HCT116 (cell line): ENCODE measurements at regions not wholly inside any gene's neighbourhood (a gene's known extent, or its start where the extent isn't known, plus 50 kb on each side); places are given as distances from the start of the nearest gene placed in this dataset.
"Not testable (repeated sequence)": the region's sequence is repeated elsewhere in the genome, so short reads cannot be mapped to it uniquely, and the experiment has no call there.

ENCODE experiments used
- ATAC-seq: fragments of 200-7000 bp; cut with Tn5 transposase; 2 replicates; pipeline ENCODE4 v1.9.1; 2020; ENCODE audit warnings: mild to moderate bottlenecking, moderate library complexity
- BruUV-seq: library from RNA; stranded (reverse); fragments of 400-500 nt; replicated peaks from 2 replicates; lab custom pipeline; 2021; lab: Mats Ljungman, UMichigan
- CTCF ChIA-PET: fragments of 300-600 bp; sonication (Branson Sonifier 250); formaldehyde crosslinking; loops from one replicate; lab custom pipeline; 2021; ENCODE audit warnings: antibody characterized with exemption; lab: Charles Lee
- POLR2A ChIA-PET: fragments of 300-600, 350-600 bp; sonication (Branson Sonifier 250); formaldehyde crosslinking; loops from one replicate; lab custom pipeline; 2021; ENCODE audit warnings: antibody characterized with exemption; lab: Charles Lee
- RAD21 ChIA-PET, 2 experiments: fragments of 300-600 bp; sonication (Branson Sonifier 250); formaldehyde crosslinking; loops; one replicate each; lab custom pipeline; 2023; ENCODE audit warnings: low total read pairs in 2 of 2; ENCODE audit not compliant: uncharacterized antibody in 2 of 2, unreplicated experiment in 2 of 2, low non-redundant PET in 1 of 2; lab: Charles Lee
- DNase-seq: peaks from one replicate; pipeline ENCODE4 v3.0.0-alpha.2; 2010; ENCODE audit warnings: low read depth, low spot score
- H2AFZ ChIP-seq: fragments of 200-600 bp; shearing (Covaris generic), sonication (generic); 2 replicates; pipeline ENCODE4 v1.6.1; 2017; ENCODE audit warnings: low read depth, mixed run types, mixed read lengths, antibody characterized with exemption, low read length; ENCODE audit not compliant: poor library complexity, severe bottlenecking
- H3K27ac ChIP-seq: 2 replicates; pipeline ENCODE4 v1.5.1; 2012; ENCODE audit warnings: low read depth, low read length
- H3K27me3 ChIP-seq: fragments of 200-600 bp; sonication (generic); 2 replicates; pipeline ENCODE4 v1.6.1; 2016; ENCODE audit warnings: mixed run types, low read length, mixed read lengths; ENCODE audit not compliant: insufficient read depth
- H3K36me3 ChIP-seq, 2 experiments: fragments of 200-500 bp in 1 of 2; fragments of 200-600 bp in 1 of 2; sonication (Bioruptor generic) in 1 of 2; sonication (generic) in 1 of 2; 2 replicates each; pipeline versions ENCODE4 v1.5.1 to v1.6.1; 2014 to 2016; ENCODE audit warnings: low read length in 2 of 2, inconsistent platforms in 1 of 2, mixed read lengths in 1 of 2, mixed run types in 1 of 2; ENCODE audit not compliant: insufficient read depth in 2 of 2, control insufficient read depth in 1 of 2
- H3K4me1 ChIP-seq, 2 experiments: fragments of 200-600 bp in 1 of 2; sonication (generic) in 1 of 2; 2 replicates each; pipeline versions ENCODE4 v1.5.1 to v1.6.1; 2012 to 2017; ENCODE audit warnings: low read length in 2 of 2, inconsistent platforms in 1 of 2, mild to moderate bottlenecking in 1 of 2, mixed read lengths in 1 of 2, mixed run types in 1 of 2, moderate library complexity in 1 of 2; ENCODE audit not compliant: insufficient read depth in 2 of 2, control insufficient read depth in 1 of 2
- H3K4me2 ChIP-seq: fragments of 200-600 bp; sonication (generic); 2 replicates; pipeline ENCODE4 v1.6.1; 2017; ENCODE audit warnings: mixed run types, low read length, mixed read lengths
- H3K4me3 ChIP-seq, 2 experiments: fragments of 200-600 bp in 1 of 2; sonication (generic) in 1 of 2; replicated peaks in 1 of 2; 2 replicates each; pipeline ENCODE4 v1.5.1; 2011 to 2016; ENCODE audit warnings: low read length in 2 of 2, control low read depth in 1 of 2, low read depth in 1 of 2, mild to moderate bottlenecking in 1 of 2, mixed read lengths in 1 of 2, mixed run types in 1 of 2
- H3K79me2 ChIP-seq: fragments of 200-600 bp; sonication (generic); 2 replicates; pipeline ENCODE4 v1.6.1; 2017; ENCODE audit warnings: mild to moderate bottlenecking, mixed run types, low read length, moderate library complexity, mixed read lengths; ENCODE audit not compliant: insufficient read depth
- H3K9ac ChIP-seq: fragments of 200-600 bp; sonication (generic); 2 replicates; pipeline ENCODE4 v1.6.1; 2016; ENCODE audit warnings: low read length, mixed read lengths
- H3K9me2 ChIP-seq: fragments of 200-600 bp; sonication (generic), shearing (Covaris generic); 2 replicates; pipeline ENCODE4 v1.6.1; 2017; ENCODE audit warnings: mixed run types, mild to moderate bottlenecking, moderate library complexity; ENCODE audit not compliant: insufficient read depth
- H3K9me3 ChIP-seq, 2 experiments: fragments of 200-500 bp in 1 of 2; fragments of 200-600 bp in 1 of 2; sonication (Bioruptor generic) in 1 of 2; sonication (generic) in 1 of 2; 2 replicates each; pipeline ENCODE4 v1.6.1; 2014 to 2017; ENCODE audit warnings: low read length in 2 of 2, mixed read lengths in 2 of 2, inconsistent platforms in 1 of 2, low read depth in 1 of 2, mild to moderate bottlenecking in 1 of 2, mixed run types in 1 of 2, moderate library complexity in 1 of 2; ENCODE audit not compliant: control insufficient read depth in 1 of 2, insufficient read depth in 1 of 2
- H4K20me1 ChIP-seq: fragments of 200-600 bp; sonication (generic), shearing (Covaris generic); 2 replicates; pipeline ENCODE4 v1.6.1; 2017; ENCODE audit warnings: mixed run types, mild to moderate bottlenecking, moderate library complexity; ENCODE audit not compliant: insufficient read depth
- SRF ChIP-seq: IDR thresholded peaks from 2 replicates; pipeline ENCODE4 v1.6.1; 2012; ENCODE audit warnings: low read depth
- intact Hi-C: fragments of 100-400 bp; cut with micrococcal nuclease; formaldehyde crosslinking; loops from 2 replicates; pipeline ENCODE4 v1.10.0; 2022
- TF ChIP-seq, protein P1 (sequence below), 3 experiments: fragments of 200-600 bp in 1 of 3; sonication (generic) in 1 of 3; IDR thresholded peaks in 2 of 3; conservative IDR thresholded peaks in 1 of 3; 2 replicates each; pipeline ENCODE4 v1.5.1; 2012 to 2017; ENCODE audit warnings: low read depth in 2 of 3, low read length in 2 of 3, antibody characterized with exemption in 1 of 3, borderline replicate concordance in 1 of 3, control low read depth in 1 of 3, mild to moderate bottlenecking in 1 of 3, mixed read lengths in 1 of 3, mixed run types in 1 of 3, moderate library complexity in 1 of 3; ENCODE audit not compliant: insufficient read depth in 1 of 3

DNA sequence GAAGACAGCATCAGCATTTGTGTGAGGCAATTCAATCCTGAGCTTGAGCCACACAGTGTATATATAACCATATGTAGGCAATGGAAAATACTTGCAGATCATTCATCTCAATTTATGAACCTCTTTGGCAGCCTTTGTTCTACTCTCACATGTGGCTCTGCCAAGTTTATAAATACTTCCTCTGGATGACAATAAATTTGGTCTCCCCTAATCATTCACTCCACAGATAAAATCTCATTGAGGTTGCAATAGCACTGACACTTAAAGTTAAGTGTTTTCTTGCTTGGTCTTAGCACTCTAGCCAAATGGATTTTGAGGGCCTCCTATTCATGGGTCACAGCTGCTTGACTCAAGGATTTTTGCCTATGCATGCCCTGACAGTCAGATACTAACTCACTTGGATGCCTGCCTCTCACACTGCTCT lies 136.6 kb upstream of the VANGL1 start:
- CTCF ChIA-PET = no interaction called here

DNA sequence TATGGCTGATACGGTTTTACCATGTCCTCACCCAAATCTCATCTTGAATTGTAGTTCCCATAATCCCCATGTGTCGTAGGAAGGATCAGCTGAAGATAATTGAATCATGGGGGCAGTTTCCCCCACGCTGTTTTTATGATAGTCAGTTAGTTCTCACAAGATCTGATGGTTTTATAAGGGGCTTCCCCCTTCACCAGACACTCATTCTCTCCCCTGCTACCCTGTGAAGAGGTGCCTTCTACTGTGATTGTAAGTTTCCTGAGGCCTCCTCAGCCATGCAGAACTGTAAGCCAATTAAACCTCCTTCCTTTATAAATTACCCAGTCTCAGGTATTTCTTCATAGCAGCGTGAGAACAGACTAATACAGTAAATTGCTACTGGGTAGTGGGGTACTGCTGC lies 139.6 kb upstream of the VANGL1 start:
- H3K36me3 ChIP-seq, H3K9me3 ChIP-seq, H2AFZ ChIP-seq, intact Hi-C loops, H3K79me2 ChIP-seq, H3K4me2 ChIP-seq, ATAC-seq, H3K9me2 ChIP-seq, RAD21 ChIA-PET, POLR2A ChIA-PET, DNase-seq, CTCF ChIA-PET, BruUV-seq, H3K4me3 ChIP-seq, H4K20me1 ChIP-seq, H3K9ac ChIP-seq, H3K4me1 ChIP-seq, H3K27ac ChIP-seq, H3K27me3 ChIP-seq: not testable (repeated sequence)

More for the DNA sequence above, 136.6 kb upstream of the VANGL1 start:
- Histone ChIP-seq H3K79me2 (no peaks in the 10 kb centered on the region), H2AFZ (no peak overlapping the region), H3K4me1 (no peaks in the 10 kb centered on the region), H3K9me3 (no peaks in the 10 kb centered on the region), H3K9ac (no peak overlapping the region), H3K27ac (no peak overlapping the region), H4K20me1 (no peaks in the 10 kb centered on the region), H3K36me3 (no peaks in the 10 kb centered on the region), H3K4me2 (no peak overlapping the region), H3K9me2 (no peaks in the 10 kb centered on the region), H3K4me3 (no peak overlapping the region), H3K27me3 (no peaks in the 10 kb centered on the region)
- BruUV-seq = no TSS peak
- intact Hi-C loops = no loop called here
- POLR2A ChIA-PET = no interaction called here
- no peak for TF ChIP-seq SRF
- TF ChIP-seq, protein P1, sequence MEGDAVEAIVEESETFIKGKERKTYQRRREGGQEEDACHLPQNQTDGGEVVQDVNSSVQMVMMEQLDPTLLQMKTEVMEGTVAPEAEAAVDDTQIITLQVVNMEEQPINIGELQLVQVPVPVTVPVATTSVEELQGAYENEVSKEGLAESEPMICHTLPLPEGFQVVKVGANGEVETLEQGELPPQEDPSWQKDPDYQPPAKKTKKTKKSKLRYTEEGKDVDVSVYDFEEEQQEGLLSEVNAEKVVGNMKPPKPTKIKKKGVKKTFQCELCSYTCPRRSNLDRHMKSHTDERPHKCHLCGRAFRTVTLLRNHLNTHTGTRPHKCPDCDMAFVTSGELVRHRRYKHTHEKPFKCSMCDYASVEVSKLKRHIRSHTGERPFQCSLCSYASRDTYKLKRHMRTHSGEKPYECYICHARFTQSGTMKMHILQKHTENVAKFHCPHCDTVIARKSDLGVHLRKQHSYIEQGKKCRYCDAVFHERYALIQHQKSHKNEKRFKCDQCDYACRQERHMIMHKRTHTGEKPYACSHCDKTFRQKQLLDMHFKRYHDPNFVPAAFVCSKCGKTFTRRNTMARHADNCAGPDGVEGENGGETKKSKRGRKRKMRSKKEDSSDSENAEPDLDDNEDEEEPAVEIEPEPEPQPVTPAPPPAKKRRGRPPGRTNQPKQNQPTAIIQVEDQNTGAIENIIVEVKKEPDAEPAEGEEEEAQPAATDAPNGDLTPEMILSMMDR (IDR thresholded peaks at IDR 0.05 in 2 of 3, conservative IDR thresholded peaks at IDR 0.05 in 1 of 3; ENCODE audit: borderline replicate concordance in 1 of 3, insufficient read depth in 1 of 3, low read depth in 2 of 3, low read length in 2 of 3) = no peak
- ATAC-seq (no peak), DNase-seq (no peak)
- RAD21 ChIA-PET = no interaction called here
